Vagina (tissue), 2 donors: ENCODE measurements at regions not wholly inside any gene's neighbourhood (a gene's known extent, or its start where the extent isn't known, plus 50 kb on each side); places are given as distances from the start of the nearest gene placed in this dataset.

ENCODE experiments used
- POLR2A ChIP-seq, 2 donors: fragments of 450-650 bp; IDR thresholded peaks; one replicate each; pipeline ENCODE4 v1.6.1; 2017; ENCODE audit warnings: antibody characterized with exemption in 2 of 2, mild to moderate bottlenecking in 2 of 2, moderate library complexity in 2 of 2
- POLR2AphosphoS5 ChIP-seq, 2 donors: sonication (generic); formaldehyde crosslinking; IDR thresholded peaks; one replicate each; pipeline ENCODE4 v1.9.0; 2017; ENCODE audit warnings: antibody characterized with exemption in 2 of 2, mild to moderate bottlenecking in 2 of 2, low read depth in 1 of 2; ENCODE audit not compliant: insufficient read depth in 1 of 2
- TF ChIP-seq, protein P1 (sequence below), 3 experiments: fragments of 450-650 bp in 2 of 3; fragments of 200-600 bp in 1 of 3; sonication (generic) in 1 of 3; IDR thresholded peaks; one replicate each; pipeline ENCODE4 v1.5.1; 2017 to 2019; ENCODE audit warnings: antibody characterized with exemption in 3 of 3, mild to moderate bottlenecking in 2 of 3, moderate library complexity in 2 of 3

GRCh38 chr2:122562775-122563174 is 807.3 kb downstream of the TSN start:
- TF ChIP-seq, protein P1, sequence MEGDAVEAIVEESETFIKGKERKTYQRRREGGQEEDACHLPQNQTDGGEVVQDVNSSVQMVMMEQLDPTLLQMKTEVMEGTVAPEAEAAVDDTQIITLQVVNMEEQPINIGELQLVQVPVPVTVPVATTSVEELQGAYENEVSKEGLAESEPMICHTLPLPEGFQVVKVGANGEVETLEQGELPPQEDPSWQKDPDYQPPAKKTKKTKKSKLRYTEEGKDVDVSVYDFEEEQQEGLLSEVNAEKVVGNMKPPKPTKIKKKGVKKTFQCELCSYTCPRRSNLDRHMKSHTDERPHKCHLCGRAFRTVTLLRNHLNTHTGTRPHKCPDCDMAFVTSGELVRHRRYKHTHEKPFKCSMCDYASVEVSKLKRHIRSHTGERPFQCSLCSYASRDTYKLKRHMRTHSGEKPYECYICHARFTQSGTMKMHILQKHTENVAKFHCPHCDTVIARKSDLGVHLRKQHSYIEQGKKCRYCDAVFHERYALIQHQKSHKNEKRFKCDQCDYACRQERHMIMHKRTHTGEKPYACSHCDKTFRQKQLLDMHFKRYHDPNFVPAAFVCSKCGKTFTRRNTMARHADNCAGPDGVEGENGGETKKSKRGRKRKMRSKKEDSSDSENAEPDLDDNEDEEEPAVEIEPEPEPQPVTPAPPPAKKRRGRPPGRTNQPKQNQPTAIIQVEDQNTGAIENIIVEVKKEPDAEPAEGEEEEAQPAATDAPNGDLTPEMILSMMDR (IDR thresholded peaks at IDR 0.05), result no peak
- no peak for TF ChIP-seq POLR2AphosphoS5 (IDR thresholded peaks at IDR 0.05; ENCODE audit: insufficient read depth in 1 of 2, low read depth in 1 of 2)
- no peak for TF ChIP-seq POLR2A (IDR thresholded peaks at IDR 0.05)
